Type B pancreatic cell (in vitro differentiated cells): ENCODE measurements at regions not wholly inside any gene's neighbourhood (a gene's known extent, or its start where the extent isn't known, plus 50 kb on each side); places are given as distances from the start of the nearest gene placed in this dataset.
A peak's percentile ranks its signal among the peaks of the same experiment; 100 is the strongest.

ENCODE experiments used
- DNase-seq: peaks from one replicate; pipeline ENCODE4 v3.0.0; 2021; ENCODE audit warnings: mixed read lengths; ENCODE audit not compliant: unreplicated experiment; ENCODE audit errors: extremely low spot score
- H3K27ac Mint-ChIP-seq: 2 replicates; pipeline ENCODE4 v1.8.0; 2021; ENCODE audit warnings: mild to moderate bottlenecking, mixed read lengths
- H3K27me3 Mint-ChIP-seq: 2 replicates; pipeline ENCODE4 v1.8.0; 2021; ENCODE audit warnings: mixed read lengths
- H3K36me3 Mint-ChIP-seq: 2 replicates; pipeline ENCODE4 v1.8.0; 2021; ENCODE audit warnings: mixed read lengths
- H3K4me1 Mint-ChIP-seq: one replicate; pipeline ENCODE4 v1.8.0; 2021; ENCODE audit warnings: mixed read lengths; ENCODE audit not compliant: unreplicated experiment
- H3K4me3 Mint-ChIP-seq: 2 replicates; pipeline ENCODE4 v1.8.0; 2021; ENCODE audit warnings: mild to moderate bottlenecking, mixed read lengths
- H3K9me3 Mint-ChIP-seq: 2 replicates; pipeline ENCODE4 v1.8.0; 2021; ENCODE audit warnings: mixed read lengths
- TF ChIP-seq, protein P1 (sequence below): fragments of 200-600 bp; sonication (generic); conservative IDR thresholded peaks from 2 replicates; pipeline ENCODE4 v1.5.0; 2021; ENCODE audit warnings: antibody characterized with exemption, mild to moderate bottlenecking

DNA sequence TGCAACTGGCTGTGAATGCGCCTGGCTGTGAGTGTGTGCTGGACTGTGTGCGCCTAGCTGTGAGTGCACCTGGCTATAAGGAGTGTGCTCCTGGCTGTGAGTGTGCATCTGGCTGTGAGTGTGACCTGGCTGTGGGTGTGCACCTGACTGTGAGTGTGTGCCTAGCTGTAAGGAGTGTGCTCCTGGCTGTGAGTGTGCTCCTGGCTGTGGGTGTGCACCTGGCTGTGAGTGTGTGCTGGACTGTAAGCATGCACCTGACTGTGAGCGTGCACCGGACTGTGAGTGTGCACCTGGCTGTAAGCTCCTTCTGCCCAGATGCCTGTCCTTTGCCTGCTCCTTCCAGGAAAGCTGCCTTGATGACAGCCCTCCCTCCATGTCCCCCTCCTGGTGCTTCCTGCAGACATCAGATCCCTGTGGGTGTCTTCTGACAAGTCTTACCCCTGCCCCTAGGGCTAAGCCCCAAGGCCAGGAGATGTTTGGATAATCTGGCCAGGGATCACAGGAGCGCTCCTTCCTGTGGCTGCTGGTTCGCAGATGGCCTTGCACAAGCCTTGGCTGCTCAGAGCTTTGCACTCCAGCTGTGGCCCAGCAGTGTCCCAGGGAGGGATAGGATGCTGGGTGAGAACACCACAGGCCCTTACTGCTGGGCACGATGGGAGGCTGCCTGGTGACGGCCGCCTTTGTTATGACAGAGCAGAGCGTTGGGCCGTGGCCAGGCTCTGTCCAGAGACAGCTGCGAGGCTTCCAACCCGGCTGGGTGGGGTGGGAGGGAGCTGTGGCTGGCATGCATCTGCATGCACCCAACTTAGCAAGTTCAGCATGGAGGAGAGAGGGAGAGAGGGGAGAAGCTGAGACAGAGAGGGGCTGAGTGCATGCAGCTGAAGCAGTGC is 89.9 kb downstream of the GLI2 start:
- peaks cover 4% of the 10 kb centered on the region for H3K27me3 Mint-ChIP-seq
- no peak for DNase-seq
- no peaks in the 10 kb centered on the region for H3K9me3 Mint-ChIP-seq
- H3K27ac Mint-ChIP-seq = no peak overlapping the region
- H3K4me1 Mint-ChIP-seq = peaks cover 37% of the 10 kb centered on the region
- no peaks in the 10 kb centered on the region for H3K36me3 Mint-ChIP-seq
- no peak overlapping the region for H3K4me3 Mint-ChIP-seq
- TF ChIP-seq, protein P1, sequence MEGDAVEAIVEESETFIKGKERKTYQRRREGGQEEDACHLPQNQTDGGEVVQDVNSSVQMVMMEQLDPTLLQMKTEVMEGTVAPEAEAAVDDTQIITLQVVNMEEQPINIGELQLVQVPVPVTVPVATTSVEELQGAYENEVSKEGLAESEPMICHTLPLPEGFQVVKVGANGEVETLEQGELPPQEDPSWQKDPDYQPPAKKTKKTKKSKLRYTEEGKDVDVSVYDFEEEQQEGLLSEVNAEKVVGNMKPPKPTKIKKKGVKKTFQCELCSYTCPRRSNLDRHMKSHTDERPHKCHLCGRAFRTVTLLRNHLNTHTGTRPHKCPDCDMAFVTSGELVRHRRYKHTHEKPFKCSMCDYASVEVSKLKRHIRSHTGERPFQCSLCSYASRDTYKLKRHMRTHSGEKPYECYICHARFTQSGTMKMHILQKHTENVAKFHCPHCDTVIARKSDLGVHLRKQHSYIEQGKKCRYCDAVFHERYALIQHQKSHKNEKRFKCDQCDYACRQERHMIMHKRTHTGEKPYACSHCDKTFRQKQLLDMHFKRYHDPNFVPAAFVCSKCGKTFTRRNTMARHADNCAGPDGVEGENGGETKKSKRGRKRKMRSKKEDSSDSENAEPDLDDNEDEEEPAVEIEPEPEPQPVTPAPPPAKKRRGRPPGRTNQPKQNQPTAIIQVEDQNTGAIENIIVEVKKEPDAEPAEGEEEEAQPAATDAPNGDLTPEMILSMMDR = no peak

DNA sequence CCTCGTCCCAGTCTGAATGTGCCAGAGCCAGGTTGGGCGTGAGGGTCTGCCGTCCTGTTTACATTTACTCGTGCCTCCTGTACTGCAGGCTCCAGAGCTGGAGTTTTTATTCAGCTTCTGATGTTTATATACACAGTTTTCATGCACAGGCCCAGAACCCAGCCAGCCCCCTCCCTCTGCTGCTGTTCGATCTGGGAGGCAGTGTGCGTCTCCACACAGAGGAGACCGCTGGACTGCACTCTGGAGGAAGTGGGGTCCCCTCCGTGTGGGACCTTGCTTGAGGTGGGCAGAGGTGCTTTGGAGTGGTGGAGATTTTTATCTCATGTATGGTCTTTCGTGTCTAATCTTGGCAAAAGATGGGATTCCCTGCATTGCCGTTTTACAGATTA is 90.6 kb downstream of the GLI2 start:
- Mint-ChIP-seq H3K9me3 (no peaks in the 10 kb centered on the region), H3K27me3 (peaks cover 8% of the 10 kb centered on the region), H3K4me3 (no peak overlapping the region), H3K4me1 (peaks cover 37% of the 10 kb centered on the region), H3K27ac (no peak overlapping the region), H3K36me3 (no peaks in the 10 kb centered on the region)
- TF ChIP-seq, protein P1 = no peak
- no peak for DNase-seq

DNA sequence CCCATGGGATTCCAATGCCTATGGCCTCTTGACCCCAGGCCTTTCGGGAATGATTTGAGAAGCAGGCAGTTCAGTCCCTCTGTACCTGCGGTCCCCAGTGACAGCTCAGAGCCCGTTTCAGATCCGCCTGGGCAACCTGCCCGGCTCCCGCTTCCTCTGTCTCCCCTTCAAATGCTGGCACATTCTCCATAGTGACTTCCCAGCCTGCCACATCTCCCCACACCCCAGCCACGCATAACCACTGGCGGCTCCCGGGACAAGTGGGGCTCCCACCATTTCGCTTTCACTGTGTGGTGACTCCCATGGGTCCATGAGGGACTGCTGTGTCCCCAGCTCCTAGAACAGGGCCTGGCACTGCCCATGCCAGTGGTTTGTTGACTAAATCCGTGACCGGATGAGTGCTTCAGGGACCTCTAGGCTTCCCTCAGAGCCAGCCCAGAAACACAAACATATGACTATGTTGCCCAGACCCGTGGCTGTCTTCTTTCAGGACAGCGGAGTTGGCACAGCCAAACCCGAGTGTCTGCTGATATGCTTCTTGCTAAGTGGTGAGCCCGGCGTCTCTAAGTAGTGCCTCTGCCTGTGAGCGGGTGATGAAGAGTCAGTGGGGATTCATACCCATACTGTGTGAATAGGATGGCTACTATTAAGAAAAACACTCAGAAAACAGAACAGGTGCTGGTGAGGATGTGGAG is 91.2 kb downstream of the GLI2 start:
- no peak overlapping the region for H3K27ac Mint-ChIP-seq
- no peaks in the 10 kb centered on the region for H3K36me3 Mint-ChIP-seq
- TF ChIP-seq, protein P1 = no peak
- H3K4me3 Mint-ChIP-seq = no peak overlapping the region
- H3K27me3 Mint-ChIP-seq = peaks cover 8% of the 10 kb centered on the region
- H3K9me3 Mint-ChIP-seq = no peaks in the 10 kb centered on the region
- DNase-seq = no peak
- peaks cover 35% of the 10 kb centered on the region for H3K4me1 Mint-ChIP-seq

DNA sequence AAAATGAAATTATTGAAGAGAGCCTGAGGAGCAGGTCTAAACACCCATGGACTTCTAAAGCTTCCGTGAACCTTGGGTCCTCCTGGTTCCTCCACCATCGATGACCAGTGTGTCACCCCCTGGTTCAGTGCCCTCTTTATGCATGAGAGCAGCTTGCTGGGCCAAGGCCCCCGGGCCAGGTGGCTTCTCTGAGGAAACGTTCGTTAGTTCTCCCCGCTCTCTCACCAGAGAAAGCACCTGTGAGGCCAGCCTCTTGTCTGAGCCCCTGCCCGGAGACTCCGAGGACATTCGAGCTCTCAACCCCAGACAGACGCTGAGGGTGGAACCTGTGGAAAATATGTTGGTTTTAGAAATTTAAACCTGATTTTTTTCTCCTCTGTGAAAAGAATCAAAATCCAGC is 92.4 kb downstream of the GLI2 start:
- no peaks in the 10 kb centered on the region for H3K36me3 Mint-ChIP-seq

DNA sequence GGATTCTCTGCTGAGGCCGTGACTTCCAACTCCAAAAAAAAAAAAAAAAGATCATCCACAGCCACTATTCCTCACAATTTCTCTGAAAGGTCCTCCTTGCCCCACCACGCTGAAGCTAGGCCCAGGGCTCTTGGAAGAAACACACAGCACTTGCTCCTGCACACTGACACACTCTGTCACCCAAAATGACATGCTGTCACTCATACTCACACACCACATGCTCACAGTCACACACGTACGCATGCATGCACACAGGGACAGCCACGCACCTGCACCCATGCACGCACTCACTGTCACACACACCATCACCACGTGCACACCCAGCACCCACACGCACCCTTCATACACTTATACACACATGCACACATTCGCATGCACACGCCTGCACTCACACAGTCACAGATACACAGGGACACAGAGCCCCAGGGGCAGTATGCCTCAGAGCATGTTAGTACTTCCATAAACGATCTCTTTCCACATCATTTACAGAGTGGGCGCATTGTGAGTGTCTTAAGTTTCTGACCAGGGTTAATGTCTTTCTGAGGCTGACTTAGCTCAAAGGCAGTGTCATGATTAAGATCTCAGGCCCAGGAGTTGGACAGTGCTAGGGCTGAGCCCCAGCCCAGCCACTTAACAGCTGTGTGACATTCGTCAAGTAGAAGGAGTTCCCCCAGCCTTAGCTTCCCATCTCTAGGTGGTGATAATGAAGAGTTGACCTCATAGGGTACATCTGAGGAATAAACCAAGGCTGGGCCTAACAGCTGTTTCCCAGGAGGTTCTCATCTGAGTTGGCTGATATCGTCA is 93.4 kb downstream of the GLI2 start:
- TF ChIP-seq, protein P1 = no peak
- peaks cover 33% of the 10 kb centered on the region for H3K4me1 Mint-ChIP-seq
- peak overlapping the region; percentile 10 for H3K27ac Mint-ChIP-seq
- peaks cover 8% of the 10 kb centered on the region for H3K27me3 Mint-ChIP-seq
- no peak overlapping the region for H3K4me3 Mint-ChIP-seq
- no peaks in the 10 kb centered on the region for H3K36me3 Mint-ChIP-seq
- H3K9me3 Mint-ChIP-seq = no peaks in the 10 kb centered on the region
- no peak for DNase-seq

More for the DNA sequence above, 92.4 kb downstream of the GLI2 start:
- H3K27ac Mint-ChIP-seq = peak overlapping the region; percentile 10
- peaks cover 8% of the 10 kb centered on the region for H3K27me3 Mint-ChIP-seq
- no peak overlapping the region for H3K4me3 Mint-ChIP-seq
- H3K9me3 Mint-ChIP-seq = no peaks in the 10 kb centered on the region
- DNase-seq = no peak
- peaks cover 35% of the 10 kb centered on the region for H3K4me1 Mint-ChIP-seq
- TF ChIP-seq, protein P1 = no peak
